IPS-18c (cell line): ENCODE measurements at regions not wholly inside any gene's neighbourhood (a gene's known extent, or its start where the extent isn't known, plus 50 kb on each side); places are given as distances from the start of the nearest gene placed in this dataset.

ENCODE experiments used
- H3K4me3 ChIP-seq: 2 replicates; pipeline ENCODE4 v1.7.0; 2013; ENCODE audit warnings: low read depth, mild to moderate bottlenecking, low read length, moderate library complexity; ENCODE audit not compliant: insufficient read depth
- H3K9me3 ChIP-seq: one replicate; pipeline ENCODE4 v1.6.1; 2013; ENCODE audit warnings: mild to moderate bottlenecking, low read length, moderate library complexity; ENCODE audit not compliant: control insufficient read depth, insufficient read depth

DNA sequence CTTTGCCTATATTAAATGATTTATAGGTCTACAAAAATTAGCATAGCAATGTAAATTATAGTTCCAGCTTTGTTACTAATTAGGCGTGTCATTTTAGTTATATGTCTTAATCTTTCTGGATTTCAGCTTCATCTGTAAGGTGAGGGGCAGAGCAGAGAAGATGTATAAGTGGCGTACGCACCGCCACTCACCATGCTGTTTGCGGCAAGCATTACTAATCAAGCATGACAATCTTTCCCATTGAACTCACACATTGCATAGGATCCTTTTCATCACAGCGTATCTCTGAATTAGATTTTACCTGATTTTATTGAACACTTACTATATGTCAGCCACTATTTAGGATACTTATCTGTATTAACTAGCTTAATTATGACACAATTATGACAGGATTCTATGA lies 183.6 kb upstream of the DLGAP1 start:
- no peak overlapping the region for H3K4me3 ChIP-seq
- H3K9me3 ChIP-seq, result no peaks in the 10 kb centered on the region

DNA sequence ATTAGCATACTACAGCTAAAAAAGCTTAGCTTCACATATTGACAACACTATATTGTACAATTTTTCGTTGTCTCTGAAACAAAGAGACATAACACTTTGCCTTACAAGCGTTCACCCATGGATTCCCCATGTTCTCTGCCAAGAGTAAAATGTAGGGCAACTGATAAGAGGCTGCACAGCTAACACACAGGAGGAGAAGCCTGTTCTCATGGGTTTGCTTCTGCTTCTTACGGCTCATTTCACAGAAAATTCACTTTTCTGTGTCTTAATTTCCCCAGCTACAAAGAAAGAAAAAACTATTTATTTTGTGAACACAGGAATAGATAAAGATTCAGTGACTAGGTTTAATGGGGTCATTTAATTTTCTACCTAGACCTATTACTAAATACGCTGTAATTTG lies 182.8 kb upstream of the DLGAP1 start:
- Histone ChIP-seq H3K4me3 (no peak overlapping the region), H3K9me3 (no peaks in the 10 kb centered on the region)

DNA sequence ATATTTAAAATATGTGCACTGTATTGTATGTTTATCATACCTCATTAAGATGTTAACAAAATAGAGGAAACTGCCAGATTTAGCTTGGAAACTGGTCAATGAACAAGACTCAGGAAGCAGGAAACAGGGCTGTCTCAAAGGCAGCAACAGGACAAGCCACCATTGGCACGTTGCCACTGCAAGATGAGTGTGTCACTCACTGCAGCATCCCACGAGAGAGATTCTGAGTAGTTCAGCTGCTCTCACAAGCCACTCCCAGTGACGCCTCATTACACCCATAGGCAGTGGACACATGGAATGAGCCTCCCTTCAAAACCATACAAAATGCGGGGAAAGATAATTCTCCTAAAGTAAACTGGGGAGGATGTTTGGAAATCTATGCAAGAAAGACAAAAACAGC lies 181.9 kb upstream of the DLGAP1 start:
- no peaks in the 10 kb centered on the region for H3K9me3 ChIP-seq

DNA sequence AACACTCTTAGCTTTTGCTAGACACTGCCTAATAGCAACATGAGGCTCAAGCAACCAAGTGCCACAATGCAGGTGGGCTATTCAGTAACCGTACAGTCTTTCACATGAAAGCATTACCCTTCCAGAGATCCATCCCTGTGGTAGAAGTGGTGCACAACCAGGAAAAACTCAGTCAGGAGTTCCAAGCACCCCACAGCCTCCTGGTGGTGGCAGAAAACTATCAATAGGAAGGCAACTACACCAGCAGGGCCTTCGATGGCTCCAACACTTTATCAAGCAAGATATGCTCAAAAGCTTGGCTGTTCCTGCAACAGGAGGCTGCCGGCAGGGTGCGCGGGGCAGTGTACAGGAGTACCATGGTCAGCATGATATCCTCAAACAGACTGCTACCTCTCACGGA lies 176.1 kb upstream of the DLGAP1 start:
- Histone ChIP-seq H3K9me3 (no peaks in the 10 kb centered on the region), H3K4me3 (no peak overlapping the region)

More for the DNA sequence above, 181.9 kb upstream of the DLGAP1 start:
- H3K4me3 ChIP-seq, result no peak overlapping the region

DNA sequence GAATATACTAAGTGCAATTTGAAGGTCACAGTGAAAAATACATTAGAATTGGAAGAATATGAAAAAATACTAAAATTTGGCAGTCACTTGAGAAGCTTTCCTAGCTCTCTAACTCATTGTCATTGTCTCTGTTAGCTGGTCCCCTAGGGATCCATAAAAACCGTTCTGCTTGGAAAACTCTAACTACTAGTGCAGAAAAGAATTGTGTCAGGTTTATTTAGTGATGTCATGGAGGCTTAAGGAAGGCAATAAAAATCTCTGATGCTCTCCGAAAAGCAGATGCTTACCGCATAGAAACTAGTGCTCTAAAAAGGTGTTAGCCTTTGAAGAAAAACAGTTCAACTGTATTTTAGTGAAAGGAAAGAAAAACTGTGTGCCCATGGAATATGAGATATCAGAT lies 150.1 kb upstream of the DLGAP1 start:
- H3K4me3 ChIP-seq, result no peak overlapping the region

DNA sequence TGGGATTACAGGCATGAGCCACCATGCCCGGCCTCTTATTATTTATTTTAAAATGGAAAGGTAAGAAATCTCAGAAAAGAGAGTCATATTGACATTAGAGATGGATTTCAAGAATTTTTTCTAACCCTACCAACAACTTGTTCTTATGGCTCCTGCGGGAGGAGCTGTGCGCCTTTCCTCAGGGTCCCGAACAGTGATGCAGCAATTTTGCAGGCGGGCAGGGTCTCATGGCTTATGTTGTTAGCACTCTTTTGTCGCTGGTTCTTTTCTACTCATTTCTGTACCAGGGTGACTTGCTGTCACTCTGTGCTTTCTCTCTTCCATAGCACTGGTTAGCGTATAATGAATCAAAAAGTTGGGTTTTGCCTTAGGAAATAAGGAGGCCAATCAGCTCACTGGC lies 148.8 kb upstream of the DLGAP1 start:
- no peaks in the 10 kb centered on the region for H3K9me3 ChIP-seq

More for the DNA sequence above, 150.1 kb upstream of the DLGAP1 start:
- no peaks in the 10 kb centered on the region for H3K9me3 ChIP-seq

DNA sequence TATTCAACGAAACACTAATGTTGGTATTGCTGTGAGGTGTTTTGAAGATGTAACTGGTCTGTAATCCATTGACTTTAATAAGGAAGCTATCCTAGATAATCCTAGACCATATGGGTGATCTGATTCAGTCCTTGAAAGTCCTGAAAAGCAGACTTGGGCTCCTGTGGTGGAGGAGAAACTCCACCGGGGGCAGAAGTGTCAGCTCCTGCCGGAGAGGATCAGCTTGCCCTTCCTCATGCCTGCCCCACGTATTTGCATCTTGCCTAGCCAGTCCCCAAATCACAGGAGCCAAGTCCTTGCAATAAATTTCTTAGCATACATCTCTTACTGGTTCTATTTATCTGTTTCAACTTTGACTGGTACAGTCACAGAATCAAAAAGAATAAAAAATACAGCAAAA lies 144.2 kb upstream of the DLGAP1 start:
- Histone ChIP-seq H3K9me3 (no peaks in the 10 kb centered on the region), H3K4me3 (no peak overlapping the region)

More for the DNA sequence above, 148.8 kb upstream of the DLGAP1 start:
- H3K4me3 ChIP-seq, result no peak overlapping the region

DNA sequence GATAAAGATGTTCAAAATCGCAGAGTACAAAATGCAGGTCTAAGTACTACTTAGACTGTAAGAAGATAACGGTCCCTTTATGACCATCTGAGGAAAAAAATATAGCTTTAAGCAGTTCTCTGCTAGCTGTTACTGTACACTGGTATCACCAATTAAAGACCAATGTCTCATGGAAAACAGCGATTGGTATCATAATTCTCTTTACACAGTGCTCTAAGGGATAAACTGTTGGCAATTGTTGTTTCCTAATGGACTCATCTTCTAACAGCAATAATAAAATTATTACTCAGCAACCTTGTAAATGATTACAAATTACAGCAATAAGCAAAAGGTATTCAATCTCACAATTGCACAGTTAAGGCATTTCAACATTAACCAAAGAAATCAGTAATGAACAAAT lies 142.2 kb upstream of the DLGAP1 start:
- H3K9me3 ChIP-seq, result no peaks in the 10 kb centered on the region
- H3K4me3 ChIP-seq, result no peak overlapping the region

DNA sequence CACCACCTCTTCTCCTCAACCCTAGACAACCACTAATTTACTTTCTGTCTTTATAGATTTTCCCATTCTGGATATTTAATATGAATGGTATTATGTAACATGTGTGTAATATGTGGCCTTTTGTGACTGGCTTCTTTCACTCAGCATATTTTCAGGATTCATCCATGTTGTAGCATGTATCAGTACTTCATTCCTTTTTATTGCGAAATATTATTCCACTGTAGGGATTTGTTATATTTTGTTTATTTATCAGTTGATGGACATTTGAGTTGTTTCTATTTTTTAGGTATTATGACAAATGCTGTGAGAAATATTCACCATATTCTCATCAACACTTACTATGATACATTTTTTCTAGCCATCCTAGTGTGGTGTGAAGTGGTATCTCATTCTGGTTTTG lies 138.8 kb upstream of the DLGAP1 start:
- H3K4me3 ChIP-seq, result no peak overlapping the region
- H3K9me3 ChIP-seq, result no peaks in the 10 kb centered on the region

DNA sequence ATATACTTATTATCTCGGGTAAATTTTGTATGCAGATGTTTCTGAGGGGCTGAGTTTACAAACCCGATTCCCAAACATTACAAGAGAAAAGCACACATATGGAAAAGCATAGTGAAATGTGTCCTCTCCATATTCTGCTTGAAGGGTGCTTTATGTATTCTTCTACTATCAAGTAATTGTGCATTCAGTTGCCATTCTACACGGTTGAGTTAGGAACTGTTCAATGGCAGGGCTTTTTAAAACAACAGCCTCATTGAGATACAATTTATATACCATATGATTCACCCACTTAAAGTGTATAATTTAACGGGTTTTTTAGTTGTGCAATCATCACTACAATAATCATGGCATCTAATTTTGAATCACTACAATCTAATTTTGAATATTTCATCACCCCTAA lies 138.4 kb upstream of the DLGAP1 start:
- Histone ChIP-seq H3K4me3 (no peak overlapping the region), H3K9me3 (no peaks in the 10 kb centered on the region)

DNA sequence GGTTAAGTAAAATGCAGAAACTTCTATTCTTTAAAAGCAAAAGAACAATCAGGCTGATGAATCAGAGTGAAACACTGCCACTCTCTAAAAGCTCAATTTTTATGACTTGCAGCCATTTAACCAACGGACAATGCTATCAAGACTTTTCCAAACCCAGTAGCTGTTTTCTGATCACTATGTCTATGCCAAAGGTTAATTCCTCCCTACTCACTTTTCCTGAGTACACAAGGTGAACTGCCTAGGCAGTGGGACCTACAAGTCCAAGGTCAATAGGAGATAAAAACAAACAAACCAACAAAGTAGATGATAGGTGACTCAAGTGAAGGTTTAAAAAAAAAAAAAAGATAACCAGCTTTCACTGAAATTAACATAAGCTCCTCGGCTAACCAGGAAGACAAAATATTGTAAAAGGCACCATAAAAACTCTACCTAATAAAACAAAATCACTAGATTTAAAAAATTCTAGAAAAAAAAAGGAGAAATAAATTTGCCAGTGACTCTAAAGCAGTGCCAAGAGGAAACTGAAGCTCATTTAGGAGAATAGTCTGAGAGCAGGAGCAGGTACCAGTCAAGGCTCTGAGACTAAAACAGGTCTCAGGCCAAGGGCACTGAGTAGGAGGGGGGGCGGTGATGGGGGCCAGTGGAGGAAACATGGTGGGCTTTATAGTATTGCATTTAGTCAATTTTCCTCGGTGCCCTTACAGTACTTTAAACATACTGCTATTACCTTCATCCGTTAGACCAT lies 134.1 kb upstream of the DLGAP1 start:
- no peaks in the 10 kb centered on the region for H3K9me3 ChIP-seq
- H3K4me3 ChIP-seq, result no peak overlapping the region

DNA sequence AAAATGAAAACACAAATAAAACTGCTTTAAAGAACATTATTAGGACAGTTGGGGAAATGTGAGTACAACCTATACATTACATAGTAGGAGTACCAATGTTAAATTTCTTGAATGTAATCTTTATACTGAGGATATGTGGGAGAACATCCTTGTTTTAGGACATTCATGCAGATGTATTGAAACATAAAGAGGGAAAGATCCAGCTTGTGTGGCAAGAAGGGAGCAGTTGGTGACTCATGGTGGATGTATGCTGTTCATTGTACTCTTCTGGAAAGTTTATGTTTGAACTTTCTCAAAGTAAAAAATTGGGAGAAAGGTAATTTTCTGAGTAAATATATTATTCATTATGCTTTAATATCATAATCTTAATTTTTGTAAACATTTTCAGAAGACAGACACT lies 132.1 kb upstream of the DLGAP1 start:
- Histone ChIP-seq H3K9me3 (no peaks in the 10 kb centered on the region), H3K4me3 (no peak overlapping the region)

DNA sequence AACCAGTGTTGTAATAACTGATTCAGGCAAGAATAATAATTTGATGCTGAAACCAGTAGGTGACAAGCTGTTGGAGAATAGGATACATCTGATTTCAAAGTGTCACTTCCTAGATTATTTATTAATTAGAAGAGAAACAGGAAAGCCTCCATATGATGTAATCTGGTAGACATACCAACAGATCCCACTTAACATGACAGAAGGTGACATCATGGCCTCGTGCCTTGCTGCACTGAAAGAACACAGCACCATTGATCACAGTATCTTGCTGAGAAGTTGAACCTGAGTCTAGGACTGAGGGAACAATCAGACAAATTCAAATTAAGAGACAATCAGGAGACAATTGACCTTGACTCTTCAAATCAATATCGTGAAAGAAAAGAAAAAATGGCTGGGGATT lies 131.6 kb upstream of the DLGAP1 start:
- Histone ChIP-seq H3K4me3 (no peak overlapping the region), H3K9me3 (no peaks in the 10 kb centered on the region)

DNA sequence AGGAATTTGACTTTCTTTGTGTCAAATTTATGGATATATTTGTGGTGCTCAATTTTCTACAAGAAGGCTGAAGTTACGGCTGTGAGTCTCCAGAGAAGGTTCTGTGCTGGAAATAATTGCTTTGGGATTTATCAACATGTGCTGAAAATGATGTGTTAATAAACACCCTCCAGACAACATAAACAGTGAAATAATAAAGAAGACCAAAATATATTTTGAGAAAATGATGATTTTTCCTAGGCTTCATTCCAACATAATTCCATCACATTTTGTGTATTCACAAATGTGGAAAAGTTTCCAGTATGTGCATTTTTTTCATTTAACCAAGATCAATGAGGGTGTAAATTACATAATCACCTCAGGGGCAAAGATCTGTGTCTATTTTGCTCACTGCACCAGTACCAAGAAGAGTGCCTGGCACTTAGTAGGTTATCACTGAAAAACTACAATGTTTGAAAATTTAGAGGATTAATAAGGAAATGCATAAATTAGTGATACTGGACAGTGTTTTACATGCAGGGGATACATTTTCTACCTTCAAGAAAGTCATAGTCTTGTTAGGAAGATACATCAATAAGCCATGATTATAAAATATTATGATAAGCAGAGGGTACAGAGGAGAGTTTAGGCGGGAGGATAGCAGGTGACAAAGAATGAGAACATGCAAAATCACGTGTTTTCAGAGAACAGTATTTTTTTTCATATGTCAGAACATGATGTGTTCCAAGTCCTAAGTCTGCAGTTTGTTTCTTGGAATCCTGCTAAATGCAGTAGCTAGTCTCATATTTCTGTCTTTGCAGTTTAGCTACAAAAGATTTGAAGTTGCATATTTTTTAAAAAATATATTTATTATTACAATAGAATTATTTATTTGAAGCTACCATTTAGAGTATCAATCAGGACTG lies 127.6 kb upstream of the DLGAP1 start:
- no peaks in the 10 kb centered on the region for H3K9me3 ChIP-seq
- no peak overlapping the region for H3K4me3 ChIP-seq

DNA sequence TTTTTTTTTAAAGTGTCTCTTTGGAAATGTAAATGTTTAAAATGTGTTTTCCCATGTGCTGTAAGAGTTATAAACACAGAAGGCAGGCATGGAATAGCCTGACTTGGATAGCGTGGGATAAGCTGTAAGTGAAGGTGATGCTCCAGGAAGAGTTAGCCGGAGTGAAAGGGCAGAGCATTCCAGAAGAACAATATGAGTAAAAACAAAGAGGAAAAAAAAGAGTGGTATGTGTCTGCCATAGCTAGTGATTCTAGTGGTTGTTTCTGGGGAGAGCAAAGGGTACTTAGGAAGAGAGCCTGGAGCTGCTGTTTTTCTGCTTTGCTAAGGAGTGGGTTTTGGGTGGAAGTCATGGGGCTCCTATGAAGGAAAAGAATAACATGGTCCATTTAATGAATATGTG lies 126.9 kb upstream of the DLGAP1 start:
- no peaks in the 10 kb centered on the region for H3K9me3 ChIP-seq
- no peak overlapping the region for H3K4me3 ChIP-seq

DNA sequence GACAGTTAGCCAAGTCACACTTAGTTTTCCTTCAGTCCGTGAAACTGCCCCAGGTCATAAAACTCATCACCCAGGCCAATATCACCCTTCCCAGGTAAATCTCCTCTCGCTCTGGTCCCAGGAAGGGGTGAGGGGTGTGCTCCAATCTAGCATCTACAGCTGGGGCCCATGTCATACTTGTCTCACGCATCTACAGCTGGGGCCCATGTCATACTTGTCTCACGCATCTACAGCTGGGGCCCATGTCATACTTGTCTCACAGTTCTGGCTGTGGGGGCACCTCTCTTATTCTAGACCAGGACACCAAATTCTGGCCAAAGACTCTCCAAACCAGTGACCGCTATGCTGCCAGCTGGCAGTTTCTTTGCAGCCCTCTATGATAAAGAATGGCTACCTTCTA lies 123.3 kb upstream of the DLGAP1 start:
- Histone ChIP-seq H3K4me3 (no peak overlapping the region), H3K9me3 (peaks cover 2% of the 10 kb centered on the region)

DNA sequence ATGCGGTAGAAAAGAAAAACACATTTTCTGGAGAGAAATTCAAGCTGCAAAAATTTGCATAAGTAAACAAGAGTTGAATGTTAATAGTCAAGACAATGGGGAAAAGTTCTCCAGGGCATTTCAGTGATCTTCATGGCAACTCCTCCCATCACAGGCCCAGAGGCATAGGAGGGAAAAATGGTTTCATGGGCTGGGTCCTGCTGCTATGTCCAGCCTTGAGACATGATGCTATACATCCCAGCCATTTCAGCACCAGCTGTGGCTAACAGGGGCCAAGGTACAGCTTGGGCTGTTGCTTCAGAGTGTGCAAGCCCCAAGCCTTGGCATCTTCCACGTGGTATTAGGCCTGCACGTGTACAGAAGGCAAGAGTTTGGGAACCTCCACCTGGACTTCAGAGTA lies 118.6 kb upstream of the DLGAP1 start:
- Histone ChIP-seq H3K4me3 (no peak overlapping the region), H3K9me3 (peaks cover 2% of the 10 kb centered on the region)

DNA sequence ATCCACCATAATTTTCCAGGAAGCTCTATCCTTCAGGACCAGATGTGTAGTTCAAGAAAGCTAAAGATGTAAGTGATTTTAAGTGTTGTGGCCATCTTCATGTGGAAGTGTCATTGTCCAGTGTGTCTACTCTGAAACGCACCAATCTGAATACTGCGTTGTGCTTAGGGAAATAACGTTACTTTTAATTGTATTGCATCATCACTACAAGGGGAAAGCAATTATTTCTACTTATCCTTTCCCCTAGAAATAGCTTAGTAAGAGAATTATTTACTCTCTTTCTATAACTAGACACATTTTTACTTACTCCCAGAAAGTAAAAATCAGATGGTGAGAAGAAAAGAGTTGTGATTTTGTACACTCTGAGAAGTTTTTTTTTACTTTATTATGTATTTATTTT lies 102.4 kb upstream of the DLGAP1 start:
- H3K4me3 ChIP-seq, result no peak overlapping the region
- no peaks in the 10 kb centered on the region for H3K9me3 ChIP-seq
